Fibroblast of skin of back (primary cell): ENCODE measurements at regions not wholly inside any gene's neighbourhood (a gene's known extent, or its start where the extent isn't known, plus 50 kb on each side); places are given as distances from the start of the nearest gene placed in this dataset.
"Not testable (repeated sequence)": the region's sequence is repeated elsewhere in the genome, so short reads cannot be mapped to it uniquely, and the experiment has no call there.

ENCODE experiments used
- DNase-seq: peaks from one replicate; pipeline ENCODE4 v3.0.0-alpha.2; 2013

DNA sequence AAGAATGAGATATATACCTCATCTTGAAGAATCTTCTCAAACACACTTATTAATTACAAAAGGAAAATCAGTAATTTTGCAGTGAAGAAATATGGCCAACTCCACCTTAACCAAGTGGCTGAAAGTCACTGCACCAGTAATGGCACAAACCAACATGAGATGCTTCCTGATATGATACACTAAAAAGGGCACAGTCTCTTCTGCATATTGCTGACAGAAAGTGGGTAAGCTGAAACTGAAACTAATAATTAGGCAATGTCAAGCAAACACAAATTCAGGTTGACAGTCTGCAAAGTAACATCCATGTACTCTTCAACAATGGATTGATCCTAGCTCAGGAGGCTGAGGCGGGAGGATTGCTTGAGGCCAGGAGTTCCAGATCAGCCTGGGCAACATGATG lies 56.1 kb downstream of the ZNF22 start:
- DNase-seq = not testable (repeated sequence)

DNA sequence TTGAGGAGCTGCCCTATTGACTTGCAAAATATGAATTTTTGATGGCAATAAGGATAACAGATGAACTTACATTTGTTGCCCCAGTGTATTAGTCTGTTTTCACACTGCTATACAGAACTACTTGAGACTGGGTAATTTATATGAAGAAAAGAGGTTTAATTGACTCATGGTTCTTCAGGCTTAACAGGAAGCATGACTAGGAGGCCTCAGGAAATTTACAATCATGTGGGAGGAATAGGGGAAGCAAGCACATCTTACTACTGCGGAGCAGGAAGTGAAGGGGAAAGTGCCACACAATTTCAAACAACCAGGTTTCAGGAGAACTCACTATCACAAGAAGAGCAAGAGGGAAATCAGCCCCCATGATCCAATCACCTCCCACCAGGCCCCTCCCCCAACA lies 57.9 kb downstream of the ZNF22 start:
- no peak for DNase-seq

DNA sequence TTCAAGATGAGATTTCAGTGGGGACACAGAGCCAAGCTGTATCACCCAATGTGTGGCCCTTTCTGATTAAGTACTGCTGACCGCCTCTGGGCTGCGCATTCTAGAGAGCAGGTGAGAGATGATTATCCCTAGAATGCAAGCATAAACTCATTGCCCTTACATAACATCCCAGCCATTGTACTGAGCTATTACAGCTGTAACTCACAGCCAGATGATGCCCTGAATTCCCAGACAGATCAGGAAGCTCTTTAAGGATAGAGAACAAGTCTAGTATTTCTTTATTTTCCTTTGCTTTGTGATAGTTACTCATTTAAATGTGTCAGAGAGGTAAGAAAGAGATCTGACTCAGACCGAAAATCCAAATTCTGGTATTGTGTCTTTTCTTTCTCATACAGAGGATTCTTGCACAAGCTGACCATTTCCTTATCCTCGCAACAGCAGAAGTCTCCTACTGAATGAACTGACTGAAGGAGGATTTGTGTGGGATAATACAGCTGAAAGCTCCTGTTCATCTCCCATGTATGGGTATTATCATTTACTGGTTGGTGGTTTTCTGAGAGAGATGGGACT lies 58.4 kb downstream of the ZNF22 start:
- DNase-seq = no peak

DNA sequence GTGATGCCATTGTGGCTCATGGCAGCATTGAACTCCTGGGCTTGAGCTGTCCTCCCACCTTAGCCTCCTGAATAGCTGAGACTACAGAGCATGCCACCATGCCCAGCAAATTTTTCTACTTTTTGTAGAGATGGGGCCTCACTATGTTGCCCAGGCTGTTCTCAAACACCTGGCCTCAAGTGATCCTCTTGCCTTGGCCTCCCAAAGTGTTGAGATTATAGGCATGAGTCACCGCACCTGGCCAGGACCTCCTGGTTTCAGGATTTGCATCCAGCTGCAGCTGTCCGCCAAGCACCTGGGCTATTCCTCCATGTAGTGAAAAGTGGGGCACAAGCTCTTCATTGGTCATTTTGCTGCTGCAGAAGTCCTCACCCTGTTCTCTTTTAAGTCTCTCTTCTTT lies 58.9 kb downstream of the ZNF22 start:
- DNase-seq = no peak

DNA sequence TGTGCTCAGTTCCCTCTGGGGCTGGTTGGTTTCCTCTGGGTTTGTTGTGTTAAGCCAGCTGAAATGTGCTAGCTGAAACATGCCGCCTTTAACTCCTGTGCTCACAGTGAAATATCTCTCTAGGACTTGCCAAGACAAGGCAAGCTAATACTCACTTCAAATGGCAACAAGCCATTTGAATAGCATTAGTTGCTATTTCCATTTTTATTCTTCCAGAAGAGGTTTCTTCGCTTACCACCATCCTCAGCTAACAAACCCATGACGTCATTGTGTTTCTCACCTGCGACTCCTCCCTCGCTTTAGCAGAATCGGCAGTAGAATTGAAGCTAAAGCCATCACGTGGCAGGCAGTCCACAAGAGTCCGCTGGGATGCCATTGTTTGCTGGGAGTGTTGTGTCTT lies 61.3 kb downstream of the ZNF22 start:
- DNase-seq = no peak

DNA sequence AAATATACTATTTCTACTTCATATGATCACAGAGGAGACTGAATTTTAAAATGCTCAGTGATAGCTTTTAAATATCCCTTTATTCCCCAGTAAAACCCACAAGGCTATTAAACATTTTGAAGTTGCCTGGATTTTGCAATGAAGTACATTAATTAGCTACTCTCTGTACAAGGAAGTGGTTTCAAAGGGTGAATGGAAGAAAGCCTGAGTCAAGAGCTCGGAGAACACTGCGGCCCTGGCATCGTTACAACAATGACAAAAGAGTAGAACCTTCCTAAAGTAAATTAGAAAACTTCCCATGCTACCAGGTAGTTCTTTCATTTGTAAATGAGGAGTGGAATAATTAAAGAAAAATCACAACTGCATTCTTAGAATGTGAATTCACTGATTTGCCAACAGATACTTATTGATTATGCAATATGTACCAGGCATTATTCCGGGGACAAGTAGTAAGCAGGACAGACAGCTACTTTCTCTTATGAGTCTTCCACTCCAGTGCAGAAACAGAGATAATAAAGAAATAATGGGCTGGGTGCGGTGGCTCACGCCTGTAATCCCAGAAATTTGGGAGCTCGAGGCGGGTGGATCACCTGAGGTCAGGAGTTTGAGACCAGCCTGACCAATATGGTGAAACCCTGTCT lies 63.0 kb downstream of the ZNF22 start:
- no peak for DNase-seq

DNA sequence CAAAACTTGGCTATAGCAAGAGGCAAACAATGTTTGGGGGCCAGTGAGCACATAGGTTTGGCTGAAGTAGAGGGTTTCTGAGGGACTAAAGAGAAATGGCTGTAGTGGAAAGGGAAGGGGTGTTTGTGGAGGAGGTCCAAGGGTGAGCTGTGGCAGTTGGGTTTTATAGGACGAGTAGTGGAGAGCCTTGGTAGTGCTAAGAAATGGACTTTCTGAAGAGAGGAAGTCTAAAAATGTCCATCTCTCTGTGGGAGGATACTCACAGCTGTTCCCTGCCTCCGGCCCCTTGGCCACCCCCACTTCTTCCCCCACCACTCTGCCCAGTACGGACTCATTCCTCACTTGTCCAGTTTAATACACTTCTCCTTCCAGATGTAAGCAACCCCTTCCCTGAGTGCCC lies 64.3 kb downstream of the ZNF22 start:
- no peak for DNase-seq

DNA sequence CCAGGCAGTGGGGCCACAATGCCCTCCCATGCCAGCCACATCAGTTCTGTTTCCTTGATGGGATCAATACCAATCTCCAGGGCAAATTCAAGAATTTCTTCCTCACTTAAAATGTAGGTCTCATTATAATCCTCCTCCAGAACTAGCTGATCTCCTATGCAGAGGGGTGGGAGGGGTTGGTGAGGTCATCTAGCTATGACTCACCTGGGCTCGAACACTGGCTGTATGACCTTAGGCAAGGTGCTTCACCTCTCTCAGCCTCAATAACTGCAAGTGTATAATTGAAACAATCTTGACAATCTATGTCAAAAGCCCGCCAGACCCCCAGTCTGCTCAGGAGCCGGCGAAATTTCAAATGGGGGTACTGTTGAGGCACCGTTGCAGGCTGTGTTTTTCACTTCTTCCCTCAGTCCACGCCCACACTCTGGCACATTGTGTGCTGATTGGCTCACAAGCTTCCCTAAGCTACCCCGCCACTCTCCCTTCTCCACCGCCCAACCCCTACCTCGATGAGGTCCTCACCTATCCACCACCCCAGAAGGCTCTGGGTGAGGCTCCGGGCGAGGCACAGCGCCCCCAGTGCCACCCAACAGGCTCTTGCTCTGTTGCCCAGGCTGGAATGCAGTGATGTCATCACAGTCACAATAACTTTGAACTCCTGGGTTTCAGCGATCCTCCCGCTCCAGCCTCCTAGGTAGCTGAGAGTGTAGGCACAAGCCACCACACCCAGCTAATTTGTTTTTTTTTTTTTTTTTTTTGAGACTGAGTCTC lies 70.5 kb downstream of the ZNF22 start:
- DNase-seq = no peak

DNA sequence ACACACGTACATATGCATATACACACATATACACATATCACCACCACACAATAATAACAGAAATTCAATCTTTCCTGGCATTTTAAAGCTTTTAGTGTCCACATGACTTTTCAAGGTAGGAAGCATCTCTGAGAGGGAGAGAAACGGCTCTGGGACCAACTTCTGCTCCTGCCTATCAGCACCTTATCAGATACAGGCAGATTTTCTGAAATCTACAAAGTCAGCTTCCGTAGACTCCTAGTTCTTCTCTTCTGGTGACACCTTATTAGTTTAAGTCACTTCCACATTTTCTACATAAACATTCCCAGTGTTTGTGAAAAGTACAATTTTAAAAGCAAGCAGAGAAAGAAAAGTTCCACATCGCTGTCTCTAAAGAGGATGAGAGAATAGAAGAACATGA lies 74.5 kb downstream of the ZNF22 start:
- DNase-seq = no peak

DNA sequence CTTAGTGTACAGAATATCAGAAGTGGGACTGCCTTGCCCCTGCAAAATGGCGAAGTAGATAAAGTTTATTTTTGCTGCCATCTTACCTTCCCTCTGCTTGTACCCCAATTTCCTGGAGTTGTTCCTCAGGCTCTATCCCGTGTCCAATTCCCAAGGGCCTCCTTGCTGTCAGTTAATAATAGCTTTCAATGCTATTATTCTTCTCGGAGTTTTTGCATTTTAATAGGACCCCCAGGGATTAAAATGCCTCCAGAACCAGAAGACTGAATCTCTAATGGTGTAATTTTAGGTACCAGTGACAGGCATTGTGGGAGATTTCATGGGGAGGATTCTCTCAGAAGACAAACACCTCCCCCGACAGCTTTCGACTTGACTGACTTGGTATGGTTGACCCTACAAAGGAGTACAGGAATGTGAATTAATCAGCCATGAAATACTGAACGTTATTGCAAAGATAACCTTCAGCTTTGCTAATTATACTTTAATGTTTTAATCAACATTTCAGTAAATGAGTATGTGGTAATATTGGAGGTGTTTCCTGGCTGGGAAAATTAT lies 75.2 kb downstream of the ZNF22 start:
- no peak for DNase-seq

DNA sequence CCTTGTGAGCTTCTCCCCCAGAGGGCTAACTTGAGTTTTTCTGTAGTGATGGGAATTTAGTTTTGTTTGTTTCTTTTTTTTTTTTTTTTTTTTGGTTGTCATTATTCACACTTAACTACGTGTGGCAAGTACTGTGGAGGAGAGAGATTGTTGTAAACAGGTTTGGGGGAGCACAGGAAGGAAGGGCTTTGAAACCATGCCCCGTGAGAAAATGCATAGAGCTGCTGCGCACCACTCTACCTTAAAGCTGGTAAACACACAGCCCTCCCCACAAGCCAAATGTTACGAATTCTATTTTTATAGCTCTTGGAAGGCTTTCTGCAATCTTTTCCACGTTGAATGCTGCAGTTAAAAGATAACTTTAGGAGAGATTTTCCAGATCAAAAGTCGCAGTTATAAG lies 76.2 kb downstream of the ZNF22 start:
- DNase-seq = no peak

DNA sequence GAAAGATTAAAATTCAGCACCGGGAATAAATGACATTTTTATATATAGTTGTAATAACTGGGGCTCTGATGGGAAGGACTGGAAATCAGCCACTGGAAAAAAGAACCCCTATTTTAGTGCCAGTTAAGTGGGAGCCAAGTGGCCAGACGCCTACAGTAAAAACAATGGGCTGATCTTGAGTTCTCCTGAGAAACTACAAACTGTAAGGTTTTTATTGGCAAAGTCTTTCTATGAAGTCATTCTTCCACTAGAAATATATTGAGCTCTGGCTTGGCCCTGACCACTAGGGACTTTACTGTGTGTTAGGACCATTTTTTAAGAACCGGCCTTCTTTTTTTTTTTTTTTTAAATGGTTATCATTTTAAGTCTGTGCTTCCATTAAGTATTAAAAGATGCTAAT lies 79.6 kb downstream of the ZNF22 start:
- no peak for DNase-seq

DNA sequence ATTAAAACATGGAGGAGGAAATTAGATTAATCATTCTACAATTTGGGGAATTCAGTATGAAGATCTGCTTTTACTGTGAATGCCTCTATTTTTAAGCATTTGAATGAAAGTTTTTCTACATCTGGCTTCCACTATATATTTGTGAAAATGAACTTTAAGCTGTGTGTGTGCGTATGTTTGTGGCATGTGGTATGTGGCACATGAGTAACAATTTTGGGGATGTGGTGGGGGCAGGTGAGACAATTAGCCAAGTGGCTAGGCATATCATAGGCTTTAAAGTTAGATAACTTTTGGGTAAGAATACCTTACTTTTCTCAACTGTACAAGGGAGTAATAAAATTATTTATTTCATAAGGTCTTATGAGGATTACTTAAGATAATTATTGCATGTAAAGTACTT lies 81.5 kb downstream of the ZNF22 start:
- DNase-seq = no peak

DNA sequence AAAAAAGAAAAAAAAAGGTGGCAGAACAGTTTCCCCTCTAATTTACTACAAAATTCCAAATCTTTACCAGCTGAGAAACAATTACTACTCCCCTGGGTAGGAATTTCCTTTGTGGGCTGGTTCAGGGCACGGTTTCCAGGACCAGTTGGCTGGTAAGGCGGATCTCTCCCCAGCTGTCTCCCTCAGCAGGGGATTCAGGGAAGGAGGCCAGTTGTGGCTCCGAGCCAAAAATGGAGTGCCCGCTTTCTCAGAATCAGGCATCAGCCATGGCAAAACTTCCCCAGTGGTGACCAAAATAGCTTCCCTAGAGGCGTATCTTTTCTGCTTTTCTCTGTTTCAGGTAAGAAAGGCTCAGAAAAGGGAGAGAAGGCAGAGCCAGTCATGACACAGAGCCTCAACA lies 91.2 kb downstream of the ZNF22 start:
- DNase-seq = peak; percentile 0

DNA sequence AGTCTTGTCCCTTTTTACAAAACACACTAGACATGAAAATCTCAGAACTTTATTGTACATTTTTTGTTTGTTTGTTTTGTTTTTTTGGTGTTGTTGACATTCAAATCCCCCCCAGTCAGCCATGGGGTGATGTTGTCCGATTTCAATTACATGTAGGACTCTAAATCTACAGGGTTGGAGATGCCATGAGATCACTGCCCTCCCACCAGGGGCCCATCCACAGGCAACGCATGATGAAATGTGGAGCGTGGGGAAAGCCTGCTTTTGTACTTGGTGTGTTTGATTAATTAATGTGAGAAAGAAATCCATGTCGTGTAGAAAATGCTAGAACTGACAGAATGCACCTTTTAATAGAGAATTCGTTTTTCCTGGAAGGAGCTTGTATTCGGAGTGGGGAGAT lies 93.2 kb downstream of the ZNF22 start:
- no peak for DNase-seq

DNA sequence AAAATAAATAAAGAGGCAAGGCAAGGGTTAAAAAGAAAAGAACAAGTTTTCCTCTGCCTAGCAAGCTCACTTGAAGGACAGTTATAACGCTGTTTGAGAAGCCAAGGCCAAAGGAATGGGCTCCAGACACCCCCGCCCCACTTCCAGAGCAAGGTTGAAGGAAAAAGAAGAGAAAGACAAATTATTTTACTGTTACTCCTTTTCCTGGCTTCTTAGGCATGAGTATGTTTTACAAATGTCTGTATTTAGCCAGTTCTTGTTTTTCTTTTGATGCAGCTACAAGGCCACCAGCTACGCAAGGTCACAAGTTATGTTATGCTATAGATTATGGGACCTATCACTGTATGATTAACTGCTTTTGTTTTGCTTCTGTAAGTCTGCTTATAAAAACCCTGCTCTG lies 94.6 kb downstream of the ZNF22 start:
- DNase-seq = no peak

DNA sequence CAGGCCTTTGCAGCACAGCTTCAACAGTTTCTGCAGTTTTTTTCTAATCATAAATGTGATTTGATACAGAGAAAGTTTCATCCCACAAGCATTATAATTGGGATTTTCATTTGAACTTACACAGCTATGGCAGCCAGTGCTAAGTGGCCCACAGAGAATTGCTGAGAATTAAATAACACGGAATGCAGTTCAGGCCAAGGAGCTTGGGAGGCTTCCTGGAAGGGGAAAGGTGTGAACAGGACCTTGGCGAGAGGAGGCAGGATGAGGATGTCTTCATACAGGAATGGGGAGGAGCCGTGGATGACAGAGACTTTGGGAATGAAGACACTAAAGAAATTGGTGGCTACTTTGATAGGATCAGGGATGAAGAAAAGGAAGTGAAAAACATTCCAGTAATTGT lies 95.3 kb downstream of the ZNF22 start:
- peak; percentile 1 for DNase-seq

DNA sequence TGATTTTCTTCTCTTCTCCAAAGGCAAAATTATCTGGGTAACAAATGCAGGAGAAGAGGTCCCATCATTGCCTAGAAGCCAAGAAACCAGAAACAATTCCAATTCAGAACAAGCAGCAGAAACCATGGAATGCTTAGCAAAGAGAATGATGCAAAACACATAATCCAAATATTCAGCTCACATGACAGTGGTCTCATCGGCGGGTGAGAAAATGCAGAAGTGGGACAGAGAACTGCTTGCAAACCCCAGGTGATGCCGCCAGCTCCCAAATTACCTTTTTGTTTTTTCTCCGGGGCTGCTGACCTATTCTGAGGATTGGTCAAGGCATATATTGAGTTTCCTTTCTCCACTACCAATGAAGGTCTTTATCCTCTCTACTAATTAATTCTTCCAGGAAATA lies 99.7 kb downstream of the ZNF22 start:
- DNase-seq = no peak

DNA sequence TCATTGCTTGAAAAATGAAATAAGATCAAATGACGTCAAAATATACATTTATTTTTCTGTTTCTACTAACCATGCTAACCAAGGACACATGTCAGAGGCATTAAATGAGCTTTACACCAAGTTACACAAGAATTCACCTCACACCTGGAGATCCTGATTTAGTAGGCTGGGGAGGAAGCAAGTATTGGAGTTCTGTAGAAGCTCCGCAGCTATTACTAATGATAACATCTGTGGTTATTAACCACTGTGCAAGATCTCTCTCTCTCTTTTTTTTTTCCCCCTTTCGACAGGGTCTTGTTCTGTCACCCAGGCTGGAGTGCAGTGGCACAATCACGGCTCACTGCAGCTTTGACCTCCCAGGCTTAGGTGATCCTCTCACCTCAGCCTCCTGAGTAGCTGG lies 104.0 kb downstream of the ZNF22 start:
- DNase-seq = no peak

DNA sequence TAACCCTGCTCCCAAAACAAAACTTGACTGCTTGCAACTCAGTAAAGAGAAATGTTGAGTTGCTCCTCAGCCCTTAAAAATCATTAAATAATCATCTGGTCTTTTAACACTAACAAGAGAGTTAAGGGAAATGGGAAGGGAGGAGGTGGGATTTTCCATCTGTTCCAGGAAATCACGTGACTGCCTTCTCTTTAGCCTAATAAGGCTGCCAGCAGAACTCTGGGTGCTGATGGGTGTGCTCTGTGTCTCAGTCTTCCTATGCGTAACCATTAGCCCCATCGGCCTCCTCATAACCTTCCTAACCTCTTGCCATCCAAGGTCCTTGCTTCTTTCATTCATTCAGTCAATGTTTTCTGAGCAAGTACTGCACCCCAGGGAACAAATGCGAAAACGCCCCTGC lies 104.6 kb downstream of the ZNF22 start:
- DNase-seq = not testable (repeated sequence)

DNA sequence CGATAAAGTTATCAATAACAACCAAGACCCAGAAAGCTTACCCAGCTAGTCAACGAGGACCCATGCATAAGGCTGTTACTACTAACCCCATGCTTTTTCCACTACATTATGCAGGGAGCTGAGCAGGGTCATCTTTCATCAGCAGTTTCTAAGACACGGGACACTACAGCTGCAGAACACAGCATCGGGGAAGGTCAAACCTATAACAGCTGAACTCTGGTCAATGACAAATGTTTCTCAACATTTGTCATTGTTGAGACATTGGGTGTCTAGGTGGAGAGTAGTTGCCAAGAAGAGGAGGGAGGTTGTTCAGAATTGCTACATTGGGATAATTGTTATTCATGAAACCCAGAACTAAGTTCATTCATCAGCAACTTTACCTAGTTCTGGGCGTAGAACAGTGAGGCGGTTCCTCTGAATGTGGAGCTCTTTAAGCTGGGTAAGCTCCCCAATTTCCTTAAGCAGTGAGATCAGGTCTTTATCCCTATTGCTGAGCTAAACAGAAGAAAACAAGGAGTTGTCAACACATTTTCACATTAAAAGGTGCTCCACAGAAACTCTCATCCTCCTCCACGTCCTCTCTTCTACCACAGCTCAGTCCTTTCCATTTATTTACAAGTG lies 105.6 kb downstream of the ZNF22 start:
- no peak for DNase-seq

DNA sequence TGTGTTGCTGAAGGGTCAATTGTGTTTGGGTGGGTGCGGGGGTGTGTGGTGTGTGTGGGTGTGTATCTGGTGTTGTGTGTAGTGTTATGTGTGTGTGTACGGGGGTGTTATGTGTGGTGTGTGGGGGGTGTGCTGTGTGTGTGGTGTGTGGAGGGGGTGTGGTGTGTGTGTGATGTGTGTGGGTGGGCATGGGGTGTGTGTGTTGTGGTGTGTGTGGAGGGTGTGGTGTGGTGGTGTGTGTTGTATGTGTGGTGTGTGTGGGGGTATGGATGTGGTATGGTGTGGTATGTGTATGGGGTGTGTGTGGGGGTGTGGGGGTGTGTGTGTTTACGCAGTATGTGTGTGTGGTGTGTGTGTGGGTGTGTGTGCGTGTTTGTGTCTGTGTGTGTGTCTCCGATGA lies 110.8 kb downstream of the ZNF22 start:
- no peak for DNase-seq

DNA sequence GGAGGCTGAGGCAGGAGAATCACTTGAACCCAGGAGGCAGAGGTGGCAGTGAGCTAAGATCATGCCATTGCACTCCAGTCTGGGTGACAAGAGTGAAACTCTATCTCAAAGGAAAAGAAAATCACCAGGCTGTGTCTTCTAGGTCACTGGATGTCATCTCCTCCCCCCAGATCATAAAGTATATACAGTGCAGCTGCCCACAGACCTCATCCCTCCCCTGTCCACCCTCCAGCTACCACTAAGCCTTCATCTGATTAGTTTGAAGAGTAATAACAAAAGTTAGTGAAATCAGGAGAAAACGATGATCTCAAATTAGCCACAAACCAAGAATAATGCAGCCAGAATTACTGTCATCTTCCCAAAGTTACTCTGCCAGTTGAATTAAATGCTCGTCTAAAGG lies 117.2 kb downstream of the ZNF22 start:
- not testable (repeated sequence) for DNase-seq

DNA sequence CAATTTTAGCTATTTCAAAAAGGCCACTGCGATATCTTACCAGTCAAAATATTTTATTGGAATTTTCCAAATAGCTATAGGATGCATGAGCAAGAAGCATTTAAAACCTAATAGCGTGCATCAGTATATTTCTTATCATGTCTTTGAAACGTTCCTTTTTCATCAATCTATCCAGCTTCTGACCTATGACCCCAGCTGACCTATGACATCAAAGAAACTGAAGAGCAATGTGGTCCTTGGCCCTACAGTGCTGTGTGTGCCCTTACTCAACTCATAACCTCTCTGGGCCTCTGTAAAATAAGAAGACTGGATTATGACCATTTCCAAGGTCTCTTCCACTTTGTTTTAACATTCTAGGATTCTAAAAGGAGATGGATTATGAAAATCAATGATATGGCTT lies 118.2 kb downstream of the ZNF22 start:
- DNase-seq = no peak
